SH-SY5Y (cell line): ENCODE measurements at regions not wholly inside any gene's neighbourhood (a gene's known extent, or its start where the extent isn't known, plus 50 kb on each side); places are given as distances from the start of the nearest gene placed in this dataset.

Experiments used
- GATA2 ChIP-seq: IDR thresholded peaks from 2 replicates; pipeline ENCODE4 v1.6.1; 2011; ENCODE audit warnings: mild to moderate bottlenecking, low read depth, low read length
- GATA3 ChIP-seq: IDR thresholded peaks from 2 replicates; pipeline ENCODE4 v1.6.1; 2011; ENCODE audit warnings: low read depth, mild to moderate bottlenecking, low read length, moderate library complexity

GRCh38 chr11:95659088-95659487, 130.5 kb downstream of the FAM76B start:
- TF ChIP-seq GATA2 (no peak), GATA3 (no peak)
